ENCODE measurements at regions not wholly inside any gene's neighbourhood (a gene's known extent, or its start where the extent isn't known, plus 50 kb on each side); places are given as distances from the start of the nearest gene placed in this dataset.
A peak's percentile ranks its signal among the peaks of the same experiment; 100 is the strongest.
"Not testable (repeated sequence)": the region's sequence is repeated elsewhere in the genome, so short reads cannot be mapped to it uniquely, and the experiment has no call there.

GRCh38 chr17:20890338-20890737, 152.5 kb downstream of the USP22 start:
- Histone ChIP-seq H3K27me3 (no peaks in the 10 kb centered on the region), H3K36me3 (replicated peaks in 1 of 2) (no peaks in the 10 kb centered on the region), H3K4me3 (no peak overlapping the region), H3K4me1 (replicated peaks in 1 of 2) (no peaks in the 10 kb centered on the region), H3K27ac (no peak overlapping the region), H3K9me3 (replicated peaks in 1 of 3) (no peaks in the 10 kb centered on the region)
- 66 to 85% (median 79%) methylated on average over 2 of the region's 2 CpGs for WGBS, 4 donors
- TF ChIP-seq CTCF (IDR thresholded peaks at IDR 0.05) (no peak), POLR2A (IDR thresholded peaks at IDR 0.05) (no peak)
- intact Hi-C loops (cut with DNase I) = no loop called here
- no peak for DNase-seq

GRCh38 chr17:20895426-20895825, 147.4 kb downstream of the USP22 start:
- H3K4me1 ChIP-seq (replicated peaks in 1 of 2); H3K9me3 ChIP-seq (replicated peaks in 1 of 3); DNase-seq; H3K4me3 ChIP-seq; intact Hi-C loops (cut with DNase I); H3K27me3 ChIP-seq; H3K27ac ChIP-seq; H3K36me3 ChIP-seq (replicated peaks in 1 of 2): not testable (repeated sequence)
- 86 to 93% (median 91%) methylated on average over 8 to 18 of the region's 18 CpGs for WGBS, 4 donors

GRCh38 chr17:20896153-20896649, 146.6 kb downstream of the USP22 start:
- H3K9me3 ChIP-seq (replicated peaks in 1 of 3) = no peaks in the 10 kb centered on the region
- intact Hi-C loops (cut with DNase I) = no loop called here
- TF ChIP-seq CTCF (IDR thresholded peaks at IDR 0.05) (peak in 2 of 6 experiments; percentile 11 to 25), POLR2A (IDR thresholded peaks at IDR 0.05) (no peak)
- H3K27ac ChIP-seq = no peak overlapping the region
- WGBS, 4 donors = 40 to 65% (median 57%) methylated on average over 1 to 30 of the region's 30 CpGs
- no peaks in the 10 kb centered on the region for H3K27me3 ChIP-seq
- DNase-seq = peak in 6 of 7 donors; percentile 23 to 81 (median 60)
- no peaks in the 10 kb centered on the region for H3K36me3 ChIP-seq (replicated peaks in 1 of 2)
- no peak overlapping the region for H3K4me3 ChIP-seq
- H3K4me1 ChIP-seq (replicated peaks in 1 of 2) = no peaks in the 10 kb centered on the region

- H3K4me3 ChIP-seq; intact Hi-C loops (cut with DNase I); H3K9me3 ChIP-seq (replicated peaks in 1 of 3); H3K27me3 ChIP-seq; DNase-seq; H3K27ac ChIP-seq; H3K4me1 ChIP-seq (replicated peaks in 1 of 2); H3K36me3 ChIP-seq (replicated peaks in 1 of 2): not testable (repeated sequence)
- WGBS, 4 donors = 52 to 69% (median 60%) methylated on average over 5 of the region's 5 CpGs
Measured at GRCh38 chr17:20898726-20899125, 144.1 kb downstream of the USP22 start.

- H3K4me1 ChIP-seq (replicated peaks in 1 of 2); H3K27ac ChIP-seq; H3K36me3 ChIP-seq (replicated peaks in 1 of 2); intact Hi-C loops (cut with DNase I); H3K9me3 ChIP-seq (replicated peaks in 1 of 3); DNase-seq; H3K4me3 ChIP-seq; H3K27me3 ChIP-seq: not testable (repeated sequence)
- 26 to 30% (median 28%) methylated on average over 12 to 17 of the region's 17 CpGs for WGBS, 4 donors
Measured at GRCh38 chr17:20902496-20902895, 140.3 kb downstream of the USP22 start.

- H3K27me3 ChIP-seq; H3K4me3 ChIP-seq; intact Hi-C loops (cut with DNase I); H3K36me3 ChIP-seq (replicated peaks in 1 of 2); H3K27ac ChIP-seq; DNase-seq; H3K9me3 ChIP-seq (replicated peaks in 1 of 3); H3K4me1 ChIP-seq (replicated peaks in 1 of 2): not testable (repeated sequence)
- 17 to 47% (median 32%) methylated on average over 1 of the region's 1 CpG for WGBS, 4 donors
Measured at GRCh38 chr17:20903549-20903948, 139.3 kb downstream of the USP22 start.

All from adrenal gland (tissue), 9 donors.